HEK293 (cell line): ENCODE measurements at regions not wholly inside any gene's neighbourhood (a gene's known extent, or its start where the extent isn't known, plus 50 kb on each side); places are given as distances from the start of the nearest gene placed in this dataset.

ENCODE experiments used
- ZNF10 ChIP-seq: fragments of 450-650 bp; formaldehyde crosslinking; IDR thresholded peaks from 2 replicates; pipeline ENCODE4 v1.5.1; 2017; ENCODE audit warnings: missing biosample characterization, missing genetic modification characterization
- ZNF138 ChIP-seq: fragments of 450-650 bp; formaldehyde crosslinking; IDR thresholded peaks from 2 replicates; pipeline ENCODE4 v1.5.1; 2016; ENCODE audit warnings: missing biosample characterization, missing genetic modification characterization, borderline replicate concordance
- ZNF548 ChIP-seq: fragments of 450-650 bp; formaldehyde crosslinking; IDR thresholded peaks from 2 replicates; pipeline ENCODE4 v1.5.1; 2016; ENCODE audit warnings: missing biosample characterization, missing genetic modification characterization
- ZNF776 ChIP-seq: fragments of 450-650 bp; formaldehyde crosslinking; IDR thresholded peaks from 2 replicates; pipeline ENCODE4 v1.5.0; 2017; ENCODE audit warnings: missing biosample characterization, missing genetic modification characterization, borderline replicate concordance
- TF ChIP-seq, protein P1 (sequence below): fragments of 450-650 bp; formaldehyde crosslinking; IDR thresholded peaks from 2 replicates; pipeline ENCODE4 v1.5.1; 2016; ENCODE audit warnings: missing biosample characterization, missing genetic modification characterization
- TF ChIP-seq, protein P2 (sequence below): fragments of 450-650 bp; IDR thresholded peaks from 2 replicates; pipeline ENCODE4 v1.5.1; 2018; ENCODE audit warnings: missing biosample characterization, mild to moderate bottlenecking, missing genetic modification characterization

DNA sequence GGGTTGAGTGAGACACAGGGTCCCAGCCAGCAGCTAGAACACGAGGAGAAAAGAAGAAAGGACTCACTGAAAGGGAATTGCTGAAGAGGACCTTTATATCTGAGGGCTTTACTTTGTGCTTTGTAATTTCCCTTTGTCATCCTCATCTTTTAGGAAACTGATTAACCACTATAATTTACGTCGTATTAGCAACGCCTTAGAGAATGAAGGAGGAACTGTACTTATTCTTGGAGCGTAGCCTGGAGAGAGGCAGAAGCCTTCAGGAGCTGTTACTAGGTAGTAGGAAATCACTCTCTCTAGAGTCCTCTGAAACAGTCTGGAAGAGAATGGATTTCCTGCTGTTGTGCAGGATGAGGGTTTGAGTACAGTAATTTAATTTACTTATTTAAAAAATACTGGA is 101.0 kb upstream of the STEAP1B start:
- TF ChIP-seq, protein P1, sequence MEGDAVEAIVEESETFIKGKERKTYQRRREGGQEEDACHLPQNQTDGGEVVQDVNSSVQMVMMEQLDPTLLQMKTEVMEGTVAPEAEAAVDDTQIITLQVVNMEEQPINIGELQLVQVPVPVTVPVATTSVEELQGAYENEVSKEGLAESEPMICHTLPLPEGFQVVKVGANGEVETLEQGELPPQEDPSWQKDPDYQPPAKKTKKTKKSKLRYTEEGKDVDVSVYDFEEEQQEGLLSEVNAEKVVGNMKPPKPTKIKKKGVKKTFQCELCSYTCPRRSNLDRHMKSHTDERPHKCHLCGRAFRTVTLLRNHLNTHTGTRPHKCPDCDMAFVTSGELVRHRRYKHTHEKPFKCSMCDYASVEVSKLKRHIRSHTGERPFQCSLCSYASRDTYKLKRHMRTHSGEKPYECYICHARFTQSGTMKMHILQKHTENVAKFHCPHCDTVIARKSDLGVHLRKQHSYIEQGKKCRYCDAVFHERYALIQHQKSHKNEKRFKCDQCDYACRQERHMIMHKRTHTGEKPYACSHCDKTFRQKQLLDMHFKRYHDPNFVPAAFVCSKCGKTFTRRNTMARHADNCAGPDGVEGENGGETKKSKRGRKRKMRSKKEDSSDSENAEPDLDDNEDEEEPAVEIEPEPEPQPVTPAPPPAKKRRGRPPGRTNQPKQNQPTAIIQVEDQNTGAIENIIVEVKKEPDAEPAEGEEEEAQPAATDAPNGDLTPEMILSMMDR (tag by site-specific recombination): no peak
- TF ChIP-seq ZNF138 (no peak), ZNF548 (no peak), ZNF776 (no peak), ZNF10 (no peak)
- TF ChIP-seq, protein P2, sequence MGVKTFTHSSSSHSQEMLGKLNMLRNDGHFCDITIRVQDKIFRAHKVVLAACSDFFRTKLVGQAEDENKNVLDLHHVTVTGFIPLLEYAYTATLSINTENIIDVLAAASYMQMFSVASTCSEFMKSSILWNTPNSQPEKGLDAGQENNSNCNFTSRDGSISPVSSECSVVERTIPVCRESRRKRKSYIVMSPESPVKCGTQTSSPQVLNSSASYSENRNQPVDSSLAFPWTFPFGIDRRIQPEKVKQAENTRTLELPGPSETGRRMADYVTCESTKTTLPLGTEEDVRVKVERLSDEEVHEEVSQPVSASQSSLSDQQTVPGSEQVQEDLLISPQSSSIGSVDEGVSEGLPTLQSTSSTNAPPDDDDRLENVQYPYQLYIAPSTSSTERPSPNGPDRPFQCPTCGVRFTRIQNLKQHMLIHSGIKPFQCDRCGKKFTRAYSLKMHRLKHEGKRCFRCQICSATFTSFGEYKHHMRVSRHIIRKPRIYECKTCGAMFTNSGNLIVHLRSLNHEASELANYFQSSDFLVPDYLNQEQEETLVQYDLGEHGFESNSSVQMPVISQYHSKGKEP (tag by site-specific recombination): no peak
